Endothelial cell (in vitro differentiated cells): ENCODE measurements at regions not wholly inside any gene's neighbourhood (a gene's known extent, or its start where the extent isn't known, plus 50 kb on each side); places are given as distances from the start of the nearest gene placed in this dataset.

Source experiments
- DNase-seq: peaks from one replicate; pipeline ENCODE4 v3.0.0; 2021; ENCODE audit warnings: low spot score
- H3K27ac Mint-ChIP-seq: one replicate; pipeline ENCODE4 v1.8.0; 2021; ENCODE audit warnings: mixed read lengths, inconsistent platforms; ENCODE audit not compliant: unreplicated experiment
- H3K27me3 Mint-ChIP-seq: one replicate; pipeline ENCODE4 v1.8.0; 2021; ENCODE audit warnings: mild to moderate bottlenecking, moderate library complexity, mixed read lengths, inconsistent platforms; ENCODE audit not compliant: unreplicated experiment
- H3K36me3 Mint-ChIP-seq: one replicate; pipeline ENCODE4 v1.8.0; 2021; ENCODE audit warnings: mild to moderate bottlenecking, low read depth, mixed read lengths, inconsistent platforms; ENCODE audit not compliant: unreplicated experiment
- H3K4me1 Mint-ChIP-seq: one replicate; pipeline ENCODE4 v1.8.0; 2021; ENCODE audit warnings: mild to moderate bottlenecking, mixed read lengths, inconsistent platforms; ENCODE audit not compliant: unreplicated experiment
- H3K4me3 Mint-ChIP-seq: one replicate; pipeline ENCODE4 v1.8.0; 2021; ENCODE audit warnings: mild to moderate bottlenecking, mixed read lengths, inconsistent platforms; ENCODE audit not compliant: unreplicated experiment
- H3K9me3 Mint-ChIP-seq: one replicate; pipeline ENCODE4 v1.8.0; 2021; ENCODE audit warnings: mixed read lengths, inconsistent platforms; ENCODE audit not compliant: unreplicated experiment
- CTCF ChIP-seq: fragments of 200-600 bp; sonication (generic); IDR thresholded peaks from one replicate; pipeline ENCODE4 v1.5.0; 2021; ENCODE audit warnings: antibody characterized with exemption; ENCODE audit not compliant: unreplicated experiment

DNA sequence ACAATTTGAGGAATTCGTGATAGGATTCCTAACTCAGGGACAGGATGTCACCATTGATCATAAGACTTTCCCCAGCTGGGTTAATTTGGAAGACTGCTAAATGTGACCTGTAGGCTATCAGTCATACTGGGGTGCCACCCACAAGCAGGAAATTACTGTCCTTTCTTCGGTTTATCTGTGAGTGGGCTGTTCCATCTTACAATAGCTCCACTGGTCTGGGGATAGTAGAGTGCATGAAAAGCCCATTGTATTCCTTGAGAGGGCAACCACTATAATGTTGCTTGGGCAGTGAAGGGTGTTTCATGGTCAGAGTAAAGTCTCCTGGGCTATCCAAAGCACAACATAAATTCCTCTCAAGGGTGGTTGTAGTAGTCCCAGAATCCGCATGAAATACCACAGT, 1523.0 kb upstream of the B3GALT2 start:
- no peak overlapping the region for H3K27ac Mint-ChIP-seq
- H3K27me3 Mint-ChIP-seq = no peaks in the 10 kb centered on the region
- no peaks in the 10 kb centered on the region for H3K9me3 Mint-ChIP-seq
- DNase-seq = no peak
- H3K36me3 Mint-ChIP-seq = no peaks in the 10 kb centered on the region
- H3K4me1 Mint-ChIP-seq = no peaks in the 10 kb centered on the region
- no peak overlapping the region for H3K4me3 Mint-ChIP-seq
- TF ChIP-seq CTCF = no peak

GRCh38 chr1:194707074-194707473, 1520.7 kb upstream of the B3GALT2 start:
- no peaks in the 10 kb centered on the region for H3K4me1 Mint-ChIP-seq
- TF ChIP-seq CTCF = no peak
- no peak overlapping the region for H3K4me3 Mint-ChIP-seq
- no peaks in the 10 kb centered on the region for H3K27me3 Mint-ChIP-seq
- H3K9me3 Mint-ChIP-seq = no peaks in the 10 kb centered on the region
- H3K36me3 Mint-ChIP-seq = no peaks in the 10 kb centered on the region
- no peak overlapping the region for H3K27ac Mint-ChIP-seq
- no peak for DNase-seq

- H3K4me3 Mint-ChIP-seq = no peak overlapping the region
- no peaks in the 10 kb centered on the region for H3K4me1 Mint-ChIP-seq
- H3K36me3 Mint-ChIP-seq = no peaks in the 10 kb centered on the region
- H3K27ac Mint-ChIP-seq = no peak overlapping the region
- DNase-seq = no peak
- no peaks in the 10 kb centered on the region for H3K27me3 Mint-ChIP-seq
- H3K9me3 Mint-ChIP-seq = no peaks in the 10 kb centered on the region
- no peak for TF ChIP-seq CTCF
Observed at GRCh38 chr1:194705123-194705854, 1518.9 kb upstream of the B3GALT2 start.

GRCh38 chr1:194698908-194699318, 1512.5 kb upstream of the B3GALT2 start:
- no peaks in the 10 kb centered on the region for H3K36me3 Mint-ChIP-seq
- no peak for TF ChIP-seq CTCF
- DNase-seq = no peak
- H3K27me3 Mint-ChIP-seq = no peaks in the 10 kb centered on the region
- H3K4me3 Mint-ChIP-seq = no peak overlapping the region
- H3K27ac Mint-ChIP-seq = no peak overlapping the region
- H3K4me1 Mint-ChIP-seq = peaks cover 11% of the 10 kb centered on the region
- H3K9me3 Mint-ChIP-seq = no peaks in the 10 kb centered on the region

- H3K27ac Mint-ChIP-seq = no peak overlapping the region
- no peaks in the 10 kb centered on the region for H3K27me3 Mint-ChIP-seq
- H3K36me3 Mint-ChIP-seq = no peaks in the 10 kb centered on the region
- peaks cover under 1% of the 10 kb centered on the region for H3K4me1 Mint-ChIP-seq
- no peak for DNase-seq
- H3K9me3 Mint-ChIP-seq = no peaks in the 10 kb centered on the region
- no peak overlapping the region for H3K4me3 Mint-ChIP-seq
- no peak for TF ChIP-seq CTCF
Observed at GRCh38 chr1:194693244-194693643, 1506.8 kb upstream of the B3GALT2 start.
